ENCODE measurements at regions not wholly inside any gene's neighbourhood (a gene's known extent, or its start where the extent isn't known, plus 50 kb on each side); places are given as distances from the start of the nearest gene placed in this dataset.

DNA sequence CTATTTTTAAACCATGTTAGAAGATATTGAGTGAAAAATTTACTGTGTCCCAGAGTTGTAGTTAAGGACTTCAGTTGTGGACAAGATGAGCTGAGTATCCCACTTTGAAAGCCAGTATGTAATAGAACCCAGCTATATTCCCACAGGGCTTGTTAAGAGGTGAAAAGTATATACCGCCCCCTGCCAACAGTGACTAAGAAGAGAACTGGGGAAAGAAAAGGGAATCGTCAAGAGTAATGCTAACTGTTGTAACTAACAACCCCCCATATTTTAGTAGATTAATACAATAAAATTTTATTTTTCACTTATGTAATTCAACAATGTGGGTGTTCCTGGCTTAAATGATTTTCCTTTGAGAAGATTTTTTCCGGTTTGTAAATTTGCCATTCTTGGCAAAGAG is 250.4 kb upstream of the GIMD1 start:
- CTCF ChIA-PET: no interaction called here
- intact Hi-C loops (cut with micrococcal nuclease): no loop called here
- H3K9me3 Mint-ChIP-seq: peaks cover 0 to 6% (median 0%) of the 10 kb centered on the region in 11 donors
- Histone ChIP-seq H3K9me3 (ENCODE audit: control insufficient read depth in 2 of 3, low read length in 3 of 3) (no peaks in the 10 kb centered on the region), H3K4me1 (ENCODE audit: control insufficient read depth in 2 of 2, insufficient read depth in 2 of 2, low read length in 2 of 2) (no peaks in the 10 kb centered on the region), H3K36me3 (ENCODE audit: control insufficient read depth in 2 of 3, insufficient read depth in 3 of 3, low read length in 3 of 3) (no peaks in the 10 kb centered on the region), H3K27me3 (ENCODE audit: control insufficient read depth in 2 of 2, insufficient read depth in 2 of 2, low read length in 2 of 2) (no peaks in the 10 kb centered on the region), H3K27ac (ENCODE audit: low read depth, low read length) (no peak overlapping the region), H3K4me3 (ENCODE audit: low read length) (no peak overlapping the region)
- peaks cover 0 to 4% (median 0%) of the 10 kb centered on the region in 5 donors for H3K27me3 Mint-ChIP-seq
- H3K27ac Mint-ChIP-seq: no peak overlapping the region
- DNase-seq (no peak), ATAC-seq (no peak)
- H3K36me3 Mint-ChIP-seq: no peaks in the 10 kb centered on the region
- POLR2A ChIA-PET: no interaction called here
- H3K4me3 Mint-ChIP-seq: no peak overlapping the region
- no peaks in the 10 kb centered on the region for H3K4me1 Mint-ChIP-seq

DNA sequence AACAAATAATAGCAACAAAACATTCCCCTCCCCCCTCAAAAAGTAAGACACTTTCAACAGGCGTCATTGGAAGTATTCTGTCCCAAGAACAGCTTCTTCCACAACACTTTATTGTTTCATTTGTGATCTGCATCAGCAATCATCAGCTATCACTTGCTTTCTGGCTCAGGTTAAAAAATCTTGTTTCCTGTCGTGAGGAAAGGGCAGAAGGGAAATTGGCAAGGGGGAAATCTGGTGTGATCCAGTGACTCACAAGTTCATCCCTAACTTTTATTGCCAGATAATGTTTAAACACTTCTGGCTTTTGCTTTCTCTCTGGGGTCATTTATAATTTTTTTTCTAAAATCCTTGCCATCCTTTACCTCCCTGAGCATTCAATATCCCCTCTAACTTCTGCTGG is 247.4 kb upstream of the GIMD1 start:
- CTCF ChIA-PET: no interaction called here
- POLR2A ChIA-PET: no interaction called here
- no peaks in the 10 kb centered on the region for H3K9me3 ChIP-seq (ENCODE audit: control insufficient read depth in 2 of 3, low read length in 3 of 3)
- ATAC-seq (no peak), DNase-seq (no peak)
- H3K4me1 ChIP-seq (ENCODE audit: control insufficient read depth in 2 of 2, insufficient read depth in 2 of 2, low read length in 2 of 2): no peaks in the 10 kb centered on the region
- H3K27me3 ChIP-seq (ENCODE audit: control insufficient read depth in 2 of 2, insufficient read depth in 2 of 2, low read length in 2 of 2): no peaks in the 10 kb centered on the region
- H3K36me3 ChIP-seq (ENCODE audit: control insufficient read depth in 2 of 3, insufficient read depth in 3 of 3, low read length in 3 of 3): no peaks in the 10 kb centered on the region
- no peaks in the 10 kb centered on the region for H3K36me3 Mint-ChIP-seq
- intact Hi-C loops (cut with micrococcal nuclease): no loop called here
- H3K27ac ChIP-seq (ENCODE audit: low read depth, low read length): no peak overlapping the region
- peak overlapping the region in 1 of 9 donors; percentile 29 for H3K27ac Mint-ChIP-seq
- no peak overlapping the region for H3K4me3 ChIP-seq (ENCODE audit: low read length)
- H3K9me3 Mint-ChIP-seq: peaks cover 0 to 8% (median 1%) of the 10 kb centered on the region in 11 donors
- H3K4me3 Mint-ChIP-seq: no peak overlapping the region
- no peaks in the 10 kb centered on the region for H3K4me1 Mint-ChIP-seq
- H3K27me3 Mint-ChIP-seq: peaks cover 0 to 3% (median 0%) of the 10 kb centered on the region in 5 donors

DNA sequence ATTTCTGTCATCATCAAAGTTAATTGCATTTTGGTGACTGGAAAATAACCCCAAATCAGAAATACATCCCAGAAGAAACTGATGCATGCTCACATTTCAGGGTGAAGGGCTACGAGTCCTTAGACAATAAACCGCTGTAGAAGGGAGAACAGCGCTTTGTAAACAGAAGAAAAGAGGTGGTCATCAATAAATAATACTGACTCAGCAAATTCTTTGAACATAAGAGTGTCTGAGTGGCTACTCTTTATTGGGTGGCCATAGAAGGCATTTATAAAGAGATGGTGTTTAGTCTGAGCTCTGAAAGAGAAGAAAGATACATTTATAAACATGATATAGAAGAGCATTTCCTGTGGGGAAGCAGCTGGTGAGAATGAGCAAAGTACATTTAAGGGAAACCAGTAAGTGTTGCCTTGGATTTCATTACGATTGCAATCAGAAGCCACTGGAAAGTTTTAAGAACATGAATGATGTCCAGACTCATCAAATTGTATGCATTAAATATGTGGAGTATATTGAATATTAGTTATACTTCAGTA is 246.9 kb upstream of the GIMD1 start:
- H3K9me3 Mint-ChIP-seq: peaks cover 0 to 8% (median 1%) of the 10 kb centered on the region in 11 donors
- ATAC-seq (no peak), DNase-seq (no peak)
- Histone ChIP-seq H3K36me3 (ENCODE audit: control insufficient read depth in 2 of 3, insufficient read depth in 3 of 3, low read length in 3 of 3) (no peaks in the 10 kb centered on the region), H3K27me3 (ENCODE audit: control insufficient read depth in 2 of 2, insufficient read depth in 2 of 2, low read length in 2 of 2) (no peaks in the 10 kb centered on the region), H3K4me3 (ENCODE audit: low read length) (no peak overlapping the region), H3K4me1 (ENCODE audit: control insufficient read depth in 2 of 2, insufficient read depth in 2 of 2, low read length in 2 of 2) (no peaks in the 10 kb centered on the region), H3K9me3 (ENCODE audit: control insufficient read depth in 2 of 3, low read length in 3 of 3) (no peaks in the 10 kb centered on the region), H3K27ac (ENCODE audit: low read depth, low read length) (no peak overlapping the region)
- H3K27me3 Mint-ChIP-seq: no peaks in the 10 kb centered on the region
- ChIA-PET CTCF (no interaction called here), POLR2A (no interaction called here)
- H3K36me3 Mint-ChIP-seq: no peaks in the 10 kb centered on the region
- H3K4me1 Mint-ChIP-seq: no peaks in the 10 kb centered on the region
- H3K27ac Mint-ChIP-seq: no peak overlapping the region
- H3K4me3 Mint-ChIP-seq: no peak overlapping the region
- intact Hi-C loops (cut with micrococcal nuclease): no loop called here

DNA sequence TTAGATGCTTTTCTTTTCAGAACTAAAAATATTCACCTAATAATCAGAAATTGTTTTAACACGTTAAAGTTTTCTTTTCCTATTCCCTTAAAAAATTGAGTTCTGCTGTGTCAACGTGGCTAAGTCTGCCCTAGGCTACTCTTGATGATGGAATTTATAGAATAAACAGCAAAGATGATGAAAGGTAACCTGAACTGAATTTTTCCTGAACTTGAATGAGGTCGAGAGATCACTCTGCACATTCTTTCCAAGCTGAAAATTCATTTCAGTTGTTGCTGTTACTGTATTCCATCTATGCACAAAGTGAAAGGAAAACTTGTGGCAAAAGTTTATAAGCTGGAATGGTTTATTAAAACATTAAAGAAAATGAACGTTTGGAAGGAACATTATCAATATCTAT is 245.9 kb upstream of the GIMD1 start:
- ATAC-seq: no peak
- H3K36me3 ChIP-seq (ENCODE audit: control insufficient read depth in 2 of 3, insufficient read depth in 3 of 3, low read length in 3 of 3): no peaks in the 10 kb centered on the region

DNA sequence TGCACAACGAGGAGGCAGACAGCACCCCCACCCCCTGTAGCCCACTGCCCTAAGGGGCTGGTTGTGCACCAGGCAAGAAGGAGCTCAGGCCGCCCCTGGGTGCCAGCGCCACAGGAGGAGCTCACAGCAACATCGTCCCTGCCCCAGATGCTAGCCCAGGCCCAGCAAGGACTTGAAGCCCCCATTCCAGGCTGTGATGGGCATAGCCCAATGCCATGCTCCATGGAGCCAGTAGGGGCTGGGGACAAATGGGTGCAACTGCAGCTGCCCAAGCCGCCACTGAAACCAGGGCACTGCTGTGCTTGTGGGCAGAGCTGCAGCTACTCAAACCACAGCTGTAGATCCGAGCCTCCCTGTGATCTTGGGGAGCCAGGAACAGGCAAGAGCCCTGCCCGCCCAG is 241.3 kb upstream of the GIMD1 start:
- Histone ChIP-seq H3K4me3 (ENCODE audit: low read length) (no peak overlapping the region), H3K36me3 (ENCODE audit: control insufficient read depth in 2 of 3, insufficient read depth in 3 of 3, low read length in 3 of 3) (no peaks in the 10 kb centered on the region), H3K9me3 (ENCODE audit: control insufficient read depth in 2 of 3, low read length in 3 of 3) (no peaks in the 10 kb centered on the region), H3K4me1 (ENCODE audit: control insufficient read depth in 2 of 2, insufficient read depth in 2 of 2, low read length in 2 of 2) (no peaks in the 10 kb centered on the region), H3K27me3 (ENCODE audit: control insufficient read depth in 2 of 2, insufficient read depth in 2 of 2, low read length in 2 of 2) (no peaks in the 10 kb centered on the region), H3K27ac (ENCODE audit: low read depth, low read length) (no peak overlapping the region)
- ChIA-PET POLR2A (no interaction called here), CTCF (no interaction called here)
- Mint-ChIP-seq H3K27me3 (no peaks in the 10 kb centered on the region), H3K9me3 (peaks cover 0 to 16% (median 3%) of the 10 kb centered on the region in 11 donors), H3K27ac (no peak overlapping the region), H3K4me3 (no peak overlapping the region), H3K4me1 (no peaks in the 10 kb centered on the region), H3K36me3 (no peaks in the 10 kb centered on the region)
- intact Hi-C loops (cut with micrococcal nuclease): no loop called here
- ATAC-seq: no peak
- no peak for DNase-seq

More for the DNA sequence above, 245.9 kb upstream of the GIMD1 start:
- no peak for DNase-seq
- H3K27ac ChIP-seq (ENCODE audit: low read depth, low read length): no peak overlapping the region
- intact Hi-C loops (cut with micrococcal nuclease): no loop called here
- no peaks in the 10 kb centered on the region for H3K4me1 ChIP-seq (ENCODE audit: control insufficient read depth in 2 of 2, insufficient read depth in 2 of 2, low read length in 2 of 2)
- no peak overlapping the region for H3K27ac Mint-ChIP-seq
- peaks cover 0 to 8% (median 1%) of the 10 kb centered on the region in 11 donors for H3K9me3 Mint-ChIP-seq
- ChIA-PET POLR2A (no interaction called here), CTCF (no interaction called here)
- no peak overlapping the region for H3K4me3 ChIP-seq (ENCODE audit: low read length)
- H3K4me3 Mint-ChIP-seq: no peak overlapping the region
- H3K9me3 ChIP-seq (ENCODE audit: control insufficient read depth in 2 of 3, low read length in 3 of 3): no peaks in the 10 kb centered on the region
- no peaks in the 10 kb centered on the region for H3K36me3 Mint-ChIP-seq
- H3K27me3 Mint-ChIP-seq: no peaks in the 10 kb centered on the region
- H3K27me3 ChIP-seq (ENCODE audit: control insufficient read depth in 2 of 2, insufficient read depth in 2 of 2, low read length in 2 of 2): no peaks in the 10 kb centered on the region
- no peaks in the 10 kb centered on the region for H3K4me1 Mint-ChIP-seq

DNA sequence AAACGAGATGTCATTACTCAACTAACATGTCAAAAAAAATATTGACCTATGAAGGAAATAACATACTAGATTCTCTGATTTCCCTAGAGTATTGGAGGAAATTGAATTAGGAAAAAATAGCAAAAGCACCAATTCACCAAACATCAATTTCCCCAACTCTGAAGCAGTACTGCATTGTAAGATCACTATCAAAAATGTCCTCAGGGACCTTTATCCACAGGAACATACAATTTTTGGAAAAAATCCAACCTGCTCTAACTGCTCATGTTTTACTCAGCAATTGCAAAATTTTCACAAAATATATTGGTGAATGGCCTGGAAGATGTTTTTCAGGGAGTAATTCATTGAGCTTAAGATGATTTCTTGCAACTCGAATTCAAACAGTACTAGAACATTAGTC is 239.0 kb upstream of the GIMD1 start:
- ATAC-seq: no peak
- Mint-ChIP-seq H3K27ac (no peak overlapping the region), H3K4me3 (no peak overlapping the region), H3K9me3 (peaks cover 0 to 12% (median 3%) of the 10 kb centered on the region in 11 donors), H3K36me3 (no peaks in the 10 kb centered on the region), H3K27me3 (no peaks in the 10 kb centered on the region), H3K4me1 (no peaks in the 10 kb centered on the region)
- H3K4me1 ChIP-seq (ENCODE audit: control insufficient read depth in 2 of 2, insufficient read depth in 2 of 2, low read length in 2 of 2): no peaks in the 10 kb centered on the region
- no peaks in the 10 kb centered on the region for H3K9me3 ChIP-seq (ENCODE audit: control insufficient read depth in 2 of 3, low read length in 3 of 3)
- no peak overlapping the region for H3K27ac ChIP-seq (ENCODE audit: low read depth, low read length)
- POLR2A ChIA-PET: no interaction called here
- CTCF ChIA-PET: no interaction called here
- DNase-seq: no peak
- intact Hi-C loops (cut with micrococcal nuclease): no loop called here
- no peaks in the 10 kb centered on the region for H3K27me3 ChIP-seq (ENCODE audit: control insufficient read depth in 2 of 2, insufficient read depth in 2 of 2, low read length in 2 of 2)
- H3K36me3 ChIP-seq (ENCODE audit: control insufficient read depth in 2 of 3, insufficient read depth in 3 of 3, low read length in 3 of 3): no peaks in the 10 kb centered on the region
- H3K4me3 ChIP-seq (ENCODE audit: low read length): no peak overlapping the region

- Histone ChIP-seq H3K27ac (ENCODE audit: low read depth, low read length) (no peak overlapping the region), H3K4me1 (ENCODE audit: control insufficient read depth in 2 of 2, insufficient read depth in 2 of 2, low read length in 2 of 2) (no peaks in the 10 kb centered on the region), H3K36me3 (ENCODE audit: control insufficient read depth in 2 of 3, insufficient read depth in 3 of 3, low read length in 3 of 3) (no peaks in the 10 kb centered on the region), H3K27me3 (ENCODE audit: control insufficient read depth in 2 of 2, insufficient read depth in 2 of 2, low read length in 2 of 2) (no peaks in the 10 kb centered on the region), H3K4me3 (ENCODE audit: low read length) (no peak overlapping the region), H3K9me3 (ENCODE audit: control insufficient read depth in 2 of 3, low read length in 3 of 3) (no peaks in the 10 kb centered on the region)
- DNase-seq (no peak), ATAC-seq (no peak)
- Mint-ChIP-seq H3K4me1 (no peaks in the 10 kb centered on the region), H3K27me3 (no peaks in the 10 kb centered on the region), H3K27ac (no peak overlapping the region), H3K9me3 (peaks cover 0 to 11% (median 1%) of the 10 kb centered on the region in 11 donors), H3K36me3 (no peaks in the 10 kb centered on the region), H3K4me3 (no peak overlapping the region)
- intact Hi-C loops (cut with micrococcal nuclease): no loop called here
- POLR2A ChIA-PET: no interaction called here
- CTCF ChIA-PET: no interaction called here
Measured at GRCh38 chr4:106604319-106605051, 235.9 kb upstream of the GIMD1 start.

Data from naive thymus-derived CD4-positive, alpha-beta T cell (primary cell).